HS-27A (cell line): ENCODE measurements at regions not wholly inside any gene's neighbourhood (a gene's known extent, or its start where the extent isn't known, plus 50 kb on each side); places are given as distances from the start of the nearest gene placed in this dataset.
"Not testable (repeated sequence)": the region's sequence is repeated elsewhere in the genome, so short reads cannot be mapped to it uniquely, and the experiment has no call there.

Experiments used
- DNase-seq: peaks from one replicate; pipeline ENCODE4 v3.0.0-alpha.2; 2012; ENCODE audit warnings: low read depth, missing footprints

DNA sequence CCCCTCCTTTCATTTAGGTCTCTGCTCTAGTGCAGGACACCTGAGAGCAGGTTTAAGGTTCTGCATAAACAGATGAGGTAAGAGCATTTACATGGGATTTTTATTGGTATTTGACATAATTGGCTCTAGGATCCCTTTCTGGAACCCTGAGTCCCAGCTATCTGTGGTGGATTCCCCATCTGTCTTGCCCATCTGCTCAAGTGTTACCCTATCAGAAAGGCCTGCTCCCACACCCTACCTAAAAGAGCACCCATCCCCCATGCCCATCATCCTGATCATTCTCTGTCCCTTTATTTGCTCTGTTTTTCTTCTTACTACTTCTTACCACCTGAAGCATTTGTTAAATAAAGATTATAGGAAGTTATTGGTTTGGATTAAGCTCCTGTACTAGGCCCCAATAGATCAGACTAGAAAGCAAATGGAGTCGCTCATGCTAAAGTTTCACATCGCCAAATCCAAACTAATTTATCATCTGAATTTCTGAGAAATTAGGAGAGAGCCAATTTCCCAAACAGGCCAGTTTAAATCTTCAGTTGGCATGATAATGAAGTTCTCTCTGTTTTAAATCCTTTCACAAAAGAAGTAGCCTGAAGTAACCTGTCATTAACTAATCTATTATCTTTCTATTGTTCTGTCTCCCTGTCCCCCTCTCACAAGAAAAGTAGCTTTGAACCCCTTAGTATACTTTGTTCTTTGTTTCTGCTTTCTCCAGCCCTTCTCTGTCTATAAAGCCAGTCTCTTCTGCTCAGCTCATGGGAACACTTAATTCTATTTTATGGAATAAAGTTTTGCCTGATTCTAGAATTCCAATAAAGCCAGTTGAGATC, 178.6 kb downstream of the ZNF674 start:
- DNase-seq, result no peak

DNA sequence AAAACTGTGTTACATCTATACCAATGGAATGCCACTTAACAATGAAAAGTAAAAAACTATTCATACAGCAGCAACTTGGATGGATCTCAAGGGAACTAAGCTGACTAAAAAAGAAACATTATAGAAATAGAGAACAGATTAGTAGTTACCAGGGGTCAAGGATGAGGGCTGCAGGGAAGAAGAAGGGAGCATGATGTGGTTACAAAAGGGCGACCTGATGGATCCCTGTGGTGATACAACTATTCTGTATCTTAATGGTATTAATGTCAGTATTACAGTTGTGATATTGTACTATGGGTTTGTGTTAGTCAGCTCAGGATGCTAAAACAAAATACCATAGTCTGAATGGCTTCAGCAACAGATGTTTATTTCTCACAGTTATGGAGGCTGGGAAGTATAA, 190.7 kb downstream of the ZNF674 start:
- no peak for DNase-seq

DNA sequence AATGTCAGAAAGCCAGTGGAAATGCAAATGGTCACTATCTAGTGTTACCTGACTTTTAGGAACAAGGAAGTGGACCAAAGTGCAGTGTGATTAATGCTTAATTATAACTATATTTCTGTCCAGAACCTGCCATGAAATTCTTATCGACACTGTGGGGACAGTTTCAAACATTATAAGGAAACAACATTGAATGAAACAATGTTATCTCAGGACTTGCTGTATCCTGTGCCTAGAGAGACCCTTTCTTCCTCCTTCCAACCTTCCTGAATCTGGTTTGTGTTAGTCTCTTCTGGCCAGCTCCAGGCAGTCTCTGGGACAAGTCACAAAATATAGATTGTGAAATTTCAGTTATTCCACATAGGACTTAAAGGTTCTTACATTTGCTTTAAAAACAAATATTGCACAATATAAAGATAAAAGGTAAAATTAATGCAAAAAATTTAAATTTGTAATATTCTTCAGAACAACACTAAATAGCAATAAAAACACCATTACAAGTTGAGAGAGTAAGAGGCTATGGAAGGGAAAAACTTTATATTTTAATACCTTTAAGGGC, 203.4 kb downstream of the ZNF674 start:
- DNase-seq, result no peak

DNA sequence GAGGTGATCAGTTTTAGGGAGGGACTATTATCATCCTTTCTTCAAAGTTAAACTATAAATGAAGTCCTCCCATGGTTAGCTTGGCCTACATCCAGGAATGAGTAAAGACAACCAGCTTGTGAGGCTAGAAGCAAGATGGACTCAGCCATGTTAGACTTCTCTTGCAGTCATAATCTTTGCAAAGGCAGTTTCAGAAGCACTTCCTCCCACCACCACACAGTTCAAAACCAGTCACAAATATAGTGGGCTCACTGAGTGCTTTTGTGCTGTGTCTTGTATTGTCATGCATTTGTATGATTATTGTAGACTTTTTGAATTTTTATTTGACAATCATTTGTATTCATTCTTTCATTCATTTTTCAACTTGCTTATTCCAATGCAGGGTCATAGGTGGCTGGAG, 204.5 kb downstream of the ZNF674 start:
- no peak for DNase-seq

DNA sequence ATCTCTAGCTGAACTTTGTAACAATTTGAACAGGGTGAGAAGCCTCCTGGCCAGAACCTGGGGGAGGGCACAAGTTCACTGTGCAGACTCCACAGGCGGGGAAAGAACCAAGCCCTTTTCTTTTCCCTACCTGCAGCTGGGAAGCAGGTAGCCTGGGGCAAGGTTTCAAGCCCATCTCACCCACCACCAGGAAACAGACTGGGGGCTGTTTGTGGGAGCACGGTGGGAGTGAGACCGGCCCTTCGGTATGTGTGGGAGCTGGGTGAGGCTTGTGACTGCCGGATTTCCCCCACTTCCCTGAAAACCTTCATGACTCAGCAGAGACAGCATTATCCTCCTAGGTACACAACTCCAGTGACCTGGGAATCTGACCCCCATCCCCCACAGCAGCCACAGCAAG, 211.7 kb downstream of the ZNF674 start:
- DNase-seq, result no peak

- DNase-seq, result no peak
These were observed 214.2 kb downstream of the ZNF674 start for GRCh38 chrX:46330981-46331380.

DNA sequence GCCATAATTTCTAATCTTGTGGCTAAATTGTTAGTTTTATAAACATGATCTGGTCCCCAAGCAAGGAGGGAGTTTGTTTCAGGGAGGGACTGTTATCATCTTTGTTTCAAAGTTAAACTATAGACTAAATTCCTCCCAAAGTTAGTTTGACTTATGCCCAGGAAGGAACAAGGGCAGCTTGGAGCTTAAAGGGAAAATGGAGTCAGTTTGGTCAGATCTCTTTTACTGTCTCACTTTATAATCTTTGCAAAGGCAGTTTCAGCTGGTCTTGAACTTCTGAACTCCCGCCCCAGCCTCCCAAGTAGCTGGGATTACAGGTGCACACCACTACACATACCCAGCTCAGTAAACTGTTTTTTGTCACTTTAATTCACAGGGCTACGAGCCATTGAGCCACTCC, 214.7 kb downstream of the ZNF674 start:
- DNase-seq, result no peak

GRCh38 chrX:46328133-46328532, 217.1 kb downstream of the ZNF674 start:
- DNase-seq, result no peak

- DNase-seq, result peak; percentile 58
These were observed 217.6 kb downstream of the ZNF674 start for GRCh38 chrX:46327566-46328115.

- DNase-seq, result no peak
These were observed 219.1 kb downstream of the ZNF674 start for GRCh38 chrX:46326161-46326560.

- peak; percentile 65 for DNase-seq
These were observed 219.8 kb downstream of the ZNF674 start for GRCh38 chrX:46325312-46325877.

GRCh38 chrX:46324166-46324565, 221.1 kb downstream of the ZNF674 start:
- DNase-seq, result no peak

GRCh38 chrX:46322929-46323328, 222.3 kb downstream of the ZNF674 start:
- not testable (repeated sequence) for DNase-seq

DNA sequence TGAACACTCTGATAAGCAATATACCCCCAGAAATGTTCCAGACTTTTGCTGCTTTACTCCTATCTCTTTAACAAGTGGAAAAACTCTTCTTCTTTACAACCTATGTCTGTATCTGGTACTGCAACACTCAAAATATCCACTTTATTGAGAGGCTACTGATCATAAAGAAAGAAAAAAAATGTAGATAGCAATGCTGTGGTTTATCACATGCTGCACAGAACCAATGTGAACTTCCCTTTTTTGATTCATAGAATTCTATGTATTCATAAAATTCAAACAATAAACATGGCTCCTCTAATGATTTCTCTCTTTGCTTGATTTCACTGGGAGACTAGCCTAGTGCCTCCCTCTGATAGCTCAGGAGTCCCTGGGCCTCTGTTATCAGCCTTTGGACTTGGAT, 223.5 kb downstream of the ZNF674 start:
- no peak for DNase-seq

GRCh38 chrX:46319750-46320149, 225.5 kb downstream of the ZNF674 start:
- no peak for DNase-seq

GRCh38 chrX:46318551-46318950, 226.7 kb downstream of the ZNF674 start:
- DNase-seq, result no peak

DNA sequence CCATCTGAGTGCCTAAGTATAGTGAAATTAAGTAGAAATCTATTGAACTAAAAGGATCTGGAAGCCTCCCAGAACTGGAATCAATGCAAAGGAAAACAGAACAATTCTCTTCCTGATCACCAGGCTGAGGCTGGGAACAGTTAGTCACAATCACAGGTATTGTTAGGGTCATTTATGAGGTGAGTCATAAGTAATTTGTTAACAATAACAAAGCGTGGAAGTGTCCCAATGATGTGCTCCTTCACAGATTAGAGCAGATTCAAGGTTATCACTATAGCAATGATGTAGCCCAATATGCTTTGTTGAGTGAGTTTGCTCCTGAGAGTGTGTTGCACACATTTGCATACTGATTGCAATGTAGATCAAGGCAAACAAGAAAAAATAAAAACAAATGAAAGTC, 228.1 kb downstream of the ZNF674 start:
- no peak for DNase-seq

DNA sequence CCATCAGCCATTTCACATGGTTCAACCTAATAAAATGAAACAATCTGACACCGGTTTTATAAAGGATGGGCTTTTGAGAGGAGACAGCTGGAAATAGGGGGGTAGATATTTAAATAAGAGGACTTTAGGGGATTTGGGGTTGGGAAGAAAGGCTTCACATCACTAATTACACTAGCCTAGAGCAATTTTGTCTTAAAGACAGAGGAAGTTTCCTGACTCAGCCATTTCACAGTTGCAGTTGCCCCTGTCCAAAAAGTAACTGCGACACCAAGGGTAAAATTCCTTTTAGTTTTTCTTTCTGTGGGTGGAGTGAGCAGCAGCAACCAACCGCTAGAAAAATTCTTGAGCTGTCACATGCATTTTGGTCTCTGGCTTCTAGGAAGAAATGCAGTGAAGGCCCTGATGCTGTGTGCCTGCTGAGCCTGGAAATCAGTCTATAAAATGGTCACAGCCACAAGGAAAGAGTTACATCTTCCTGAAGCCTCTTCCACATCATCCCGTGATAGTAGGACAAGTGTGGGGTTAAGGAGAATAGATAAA, 233.6 kb downstream of the ZNF674 start:
- no peak for DNase-seq

- no peak for DNase-seq
These were observed 234.3 kb downstream of the ZNF674 start for GRCh38 chrX:46310815-46311497.

DNA sequence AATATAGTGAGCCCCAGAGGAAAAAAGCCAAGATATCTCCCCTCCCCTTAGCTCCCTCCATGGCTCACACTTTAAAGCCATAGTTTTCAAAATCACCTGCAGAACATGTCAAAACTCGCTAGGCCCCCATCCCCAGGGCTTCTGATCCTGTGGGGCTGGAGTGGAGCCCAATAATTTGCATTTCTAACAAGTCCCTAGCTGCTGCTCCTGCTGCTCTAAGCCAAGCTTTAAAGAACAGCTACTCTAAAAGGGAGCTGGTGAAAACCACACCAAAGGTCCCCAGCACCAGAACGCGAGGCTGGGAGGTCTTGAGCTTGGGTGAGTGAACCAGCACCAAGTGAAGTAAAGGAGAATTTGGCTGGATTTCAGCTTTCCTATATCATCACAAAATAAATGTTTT, 237.1 kb downstream of the ZNF674 start:
- DNase-seq, result no peak

DNA sequence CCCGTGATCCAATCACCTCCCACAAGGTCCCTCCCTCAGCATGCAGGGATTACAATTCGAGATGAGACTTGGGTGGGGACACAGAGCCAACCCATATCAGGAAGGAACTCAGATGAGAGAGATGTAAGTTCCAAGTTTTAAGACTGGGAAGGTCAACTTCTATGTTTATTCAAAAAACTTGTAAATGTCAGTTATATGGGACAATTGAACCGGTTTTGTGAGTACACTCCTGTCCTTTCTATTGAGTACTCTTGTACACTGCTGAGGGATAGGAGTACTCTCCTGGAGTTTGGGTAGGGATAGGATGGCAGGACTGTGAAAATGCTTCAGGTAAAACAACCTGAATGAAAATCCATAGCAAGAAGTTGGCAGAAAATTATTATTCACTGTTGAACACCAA, 239.1 kb downstream of the ZNF674 start:
- no peak for DNase-seq

GRCh38 chrX:46305431-46305830, 239.8 kb downstream of the ZNF674 start:
- no peak for DNase-seq
